Activated CD4-positive, alpha-beta T cell treated with anti-CD3 and anti-CD28 coated beads, Interleukin-2, amount 10 ng/mL, durations not matched to agents 7 days and 5 days (primary cell): ENCODE measurements at regions not wholly inside any gene's neighbourhood (a gene's known extent, or its start where the extent isn't known, plus 50 kb on each side); places are given as distances from the start of the nearest gene placed in this dataset.

Experiments
- CTCF ChIA-PET: fragments of 350-600 bp; sonication (Branson Sonifier 250); formaldehyde crosslinking; loops from one replicate; lab custom pipeline; 2021; ENCODE audit warnings: antibody characterized with exemption; lab: Charles Lee
- POLR2A ChIA-PET: fragments of 350-600 bp; sonication (Branson Sonifier 250); formaldehyde crosslinking; loops from one replicate; lab custom pipeline; 2021; ENCODE audit warnings: antibody characterized with exemption; lab: Charles Lee
- DNase-seq: peaks from one replicate; pipeline ENCODE4 v3.0.0-alpha.2; 2020
- H3K27ac Mint-ChIP-seq: one replicate; pipeline ENCODE4 v1.8.0; 2021; ENCODE audit warnings: mild to moderate bottlenecking, moderate library complexity, mixed read lengths
- H3K27me3 Mint-ChIP-seq: one replicate; pipeline ENCODE4 v1.8.0; 2021; ENCODE audit warnings: mixed read lengths
- H3K36me3 Mint-ChIP-seq: one replicate; pipeline ENCODE4 v1.8.0; 2021; ENCODE audit warnings: low read depth, mixed read lengths
- H3K4me1 Mint-ChIP-seq: one replicate; pipeline ENCODE4 v1.8.0; 2021; ENCODE audit warnings: mixed read lengths
- H3K4me3 Mint-ChIP-seq: one replicate; pipeline ENCODE4 v1.8.0; 2021; ENCODE audit warnings: mild to moderate bottlenecking, moderate library complexity, mixed read lengths
- H3K9me3 Mint-ChIP-seq: one replicate; pipeline ENCODE4 v1.8.0; 2021; ENCODE audit warnings: mixed read lengths

DNA sequence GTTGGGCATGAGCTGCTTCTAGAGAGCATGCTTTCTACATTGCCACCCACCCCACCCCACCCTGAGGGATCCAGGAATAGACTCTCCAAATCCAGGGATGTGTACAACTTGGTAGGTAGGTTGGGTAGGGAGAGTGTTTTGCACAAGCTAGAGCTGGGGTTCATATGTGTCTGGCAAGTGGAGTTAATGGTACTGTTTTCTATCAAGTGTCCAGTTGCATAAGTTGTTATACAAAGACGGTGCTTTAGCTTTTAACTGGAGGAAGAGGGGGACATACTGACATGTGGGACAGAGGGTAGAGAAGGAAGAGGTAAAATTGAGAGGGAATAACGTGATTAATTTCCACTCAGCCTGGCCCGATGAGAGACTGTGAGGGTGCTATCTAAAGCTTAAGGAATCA lies 51.0 kb upstream of the TNC start:
- ChIA-PET POLR2A (no interaction called here), CTCF (no interaction called here)
- DNase-seq = no peak
- H3K4me1 Mint-ChIP-seq = no peaks in the 10 kb centered on the region
- H3K36me3 Mint-ChIP-seq = no peaks in the 10 kb centered on the region
- H3K27ac Mint-ChIP-seq = no peak overlapping the region
- no peaks in the 10 kb centered on the region for H3K9me3 Mint-ChIP-seq
- peaks cover 15% of the 10 kb centered on the region for H3K27me3 Mint-ChIP-seq
- H3K4me3 Mint-ChIP-seq = no peak overlapping the region

- H3K27me3 Mint-ChIP-seq = peaks cover 12% of the 10 kb centered on the region
- POLR2A ChIA-PET = no interaction called here
- no peak overlapping the region for H3K27ac Mint-ChIP-seq
- no peaks in the 10 kb centered on the region for H3K36me3 Mint-ChIP-seq
- no peaks in the 10 kb centered on the region for H3K4me1 Mint-ChIP-seq
- no peaks in the 10 kb centered on the region for H3K9me3 Mint-ChIP-seq
- no peak overlapping the region for H3K4me3 Mint-ChIP-seq
- CTCF ChIA-PET = no interaction called here
- no peak for DNase-seq
Measured at GRCh38 chr9:115170358-115171073, 52.6 kb upstream of the TNC start.

DNA sequence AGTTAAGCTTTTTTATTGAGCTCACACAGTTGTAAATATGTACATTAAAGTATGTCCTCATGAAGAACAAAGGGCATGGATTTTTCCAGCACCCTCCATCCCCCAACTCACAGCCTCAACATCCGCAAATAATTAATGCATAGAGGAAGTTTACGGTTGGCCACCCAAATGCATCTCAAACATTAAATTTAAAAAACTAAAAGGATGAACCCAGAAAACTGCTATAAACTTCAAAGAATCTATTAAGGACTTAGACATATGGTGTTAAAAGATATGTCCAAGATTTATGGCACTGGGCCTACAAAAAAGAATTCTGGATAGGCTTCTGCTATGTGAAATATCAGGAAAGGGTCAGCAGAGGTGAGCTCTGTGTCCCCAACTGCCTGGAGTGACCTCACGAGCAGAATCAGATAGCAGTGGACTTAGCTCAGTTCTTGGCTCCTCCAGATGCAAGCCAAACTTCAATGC lies 54.0 kb upstream of the TNC start:
- POLR2A ChIA-PET = no interaction called here
- peaks cover 12% of the 10 kb centered on the region for H3K27me3 Mint-ChIP-seq
- no peak overlapping the region for H3K4me3 Mint-ChIP-seq
- CTCF ChIA-PET = interaction anchor here (0.7 kb wide), 1 partner anchor 770 kb away, joined by 4 read pairs; no protein-coding TSS in a partner anchor
- no peak for DNase-seq
- no peak overlapping the region for H3K27ac Mint-ChIP-seq
- H3K4me1 Mint-ChIP-seq = no peaks in the 10 kb centered on the region
- H3K36me3 Mint-ChIP-seq = no peaks in the 10 kb centered on the region
- H3K9me3 Mint-ChIP-seq = no peaks in the 10 kb centered on the region

GRCh38 chr9:115182264-115182663 lies 64.3 kb upstream of the TNC start:
- Mint-ChIP-seq H3K4me3 (no peak overlapping the region), H3K36me3 (no peaks in the 10 kb centered on the region), H3K27me3 (peaks cover 9% of the 10 kb centered on the region), H3K4me1 (no peaks in the 10 kb centered on the region), H3K9me3 (no peaks in the 10 kb centered on the region), H3K27ac (no peak overlapping the region)
- POLR2A ChIA-PET = no interaction called here
- no peak for DNase-seq
- CTCF ChIA-PET = interaction anchor here (0.9 kb wide), 1 partner anchor 15 kb away, joined by 3 read pairs; no protein-coding TSS in a partner anchor

DNA sequence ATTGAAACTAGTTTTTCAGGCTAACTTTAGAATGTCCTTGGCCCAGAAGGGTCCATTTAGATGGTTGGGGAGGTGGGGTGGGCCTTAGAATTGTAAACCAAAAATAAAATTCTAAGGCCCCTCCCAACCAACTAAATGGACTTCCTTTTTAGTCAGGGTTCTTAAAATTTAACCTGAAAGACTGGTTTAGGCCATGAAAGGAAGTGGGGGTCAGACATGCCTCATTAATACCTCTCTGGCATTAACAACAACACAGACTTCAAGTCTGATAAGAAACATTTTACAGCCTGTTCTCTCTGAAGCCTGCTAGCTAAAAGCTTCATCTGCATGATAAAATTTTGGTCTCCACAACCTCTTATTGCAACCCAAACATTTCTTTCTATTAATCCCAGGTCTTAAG lies 65.5 kb upstream of the TNC start:
- Mint-ChIP-seq H3K9me3 (no peaks in the 10 kb centered on the region), H3K4me3 (no peak overlapping the region), H3K36me3 (no peaks in the 10 kb centered on the region), H3K27ac (no peak overlapping the region), H3K4me1 (no peaks in the 10 kb centered on the region), H3K27me3 (peaks cover 11% of the 10 kb centered on the region)
- CTCF ChIA-PET = no interaction called here
- POLR2A ChIA-PET = no interaction called here
- no peak for DNase-seq

DNA sequence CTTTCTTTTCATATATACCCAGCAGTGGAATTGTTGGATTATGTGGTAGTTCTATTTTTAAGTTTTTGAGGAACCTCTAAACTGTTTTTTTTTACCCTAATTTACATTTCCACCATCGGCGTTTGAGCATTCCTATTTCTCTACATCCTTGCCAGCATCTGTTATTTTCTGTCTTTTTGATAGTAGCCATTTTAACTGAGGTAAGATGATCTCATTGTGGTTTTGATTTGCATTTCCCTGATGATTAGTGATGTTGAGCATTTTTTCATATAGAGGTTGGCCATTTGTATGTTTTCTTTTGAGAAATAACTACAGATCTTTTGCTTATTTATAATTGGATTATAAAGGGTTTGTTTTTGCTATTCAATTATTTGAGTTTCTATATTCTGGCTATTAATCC lies 71.7 kb upstream of the TNC start:
- POLR2A ChIA-PET = no interaction called here
- Mint-ChIP-seq H3K4me1 (no peaks in the 10 kb centered on the region), H3K9me3 (peaks cover 5% of the 10 kb centered on the region), H3K27ac (no peak overlapping the region), H3K36me3 (no peaks in the 10 kb centered on the region), H3K4me3 (no peak overlapping the region), H3K27me3 (peaks cover 30% of the 10 kb centered on the region)
- DNase-seq = no peak
- CTCF ChIA-PET = no interaction called here

- ChIA-PET POLR2A (no interaction called here), CTCF (interaction anchor here (1.2 kb wide), 1 partner anchor 783 kb away, joined by 4 read pairs; no protein-coding TSS in a partner anchor)
- peaks cover 31% of the 10 kb centered on the region for H3K27me3 Mint-ChIP-seq
- DNase-seq = no peak
- no peak overlapping the region for H3K27ac Mint-ChIP-seq
- peaks cover 5% of the 10 kb centered on the region for H3K9me3 Mint-ChIP-seq
- no peak overlapping the region for H3K4me3 Mint-ChIP-seq
- H3K36me3 Mint-ChIP-seq = no peaks in the 10 kb centered on the region
- H3K4me1 Mint-ChIP-seq = no peaks in the 10 kb centered on the region
Measured at GRCh38 chr9:115191667-115192066, 73.7 kb upstream of the TNC start.

GRCh38 chr9:115192280-115192679 lies 74.3 kb upstream of the TNC start:
- ChIA-PET POLR2A (no interaction called here), CTCF (no interaction called here)
- peaks cover 36% of the 10 kb centered on the region for H3K27me3 Mint-ChIP-seq
- H3K9me3 Mint-ChIP-seq = peaks cover 5% of the 10 kb centered on the region
- H3K27ac Mint-ChIP-seq = no peak overlapping the region
- H3K36me3 Mint-ChIP-seq = no peaks in the 10 kb centered on the region
- H3K4me1 Mint-ChIP-seq = no peaks in the 10 kb centered on the region
- H3K4me3 Mint-ChIP-seq = no peak overlapping the region
- no peak for DNase-seq

DNA sequence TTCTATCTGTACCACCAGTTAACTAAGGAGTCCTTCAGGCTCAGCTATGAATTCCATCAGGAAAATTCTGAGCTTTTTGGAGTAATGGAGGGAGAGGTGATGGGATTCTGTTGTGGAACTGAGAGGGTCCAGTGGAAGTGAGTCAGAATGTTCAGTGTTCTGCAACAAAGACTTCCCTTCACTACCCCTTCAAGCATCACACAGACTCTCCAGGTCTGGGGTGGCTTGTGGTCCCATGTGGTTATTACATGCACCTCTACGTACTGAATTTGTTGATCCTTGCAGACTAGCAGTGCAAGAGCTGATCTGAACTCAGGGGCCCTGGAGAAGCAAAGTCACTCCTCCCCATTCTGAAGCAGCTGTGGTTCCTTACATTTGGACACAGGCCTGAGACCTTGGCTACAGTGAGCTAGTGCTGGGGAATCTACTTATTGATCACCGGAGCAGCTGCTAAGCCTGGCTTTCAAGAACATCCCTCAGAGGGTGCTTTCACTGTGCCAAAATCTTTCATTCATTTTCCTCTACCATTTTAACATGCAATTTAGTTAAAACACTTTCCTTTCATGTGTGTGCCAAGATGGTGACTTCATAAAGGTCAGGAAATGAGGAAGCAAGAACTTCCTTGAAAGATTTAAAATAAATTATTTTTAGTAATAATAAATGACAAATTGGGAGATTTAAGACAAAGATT lies 75.0 kb upstream of the TNC start:
- Mint-ChIP-seq H3K9me3 (peaks cover 5% of the 10 kb centered on the region), H3K27me3 (peaks cover 38% of the 10 kb centered on the region), H3K27ac (no peak overlapping the region), H3K4me1 (no peaks in the 10 kb centered on the region), H3K36me3 (no peaks in the 10 kb centered on the region), H3K4me3 (no peak overlapping the region)
- DNase-seq = no peak
- POLR2A ChIA-PET = no interaction called here
- CTCF ChIA-PET = no interaction called here

- Mint-ChIP-seq H3K27me3 (peaks cover 39% of the 10 kb centered on the region), H3K4me3 (no peak overlapping the region), H3K9me3 (peaks cover 5% of the 10 kb centered on the region), H3K36me3 (no peaks in the 10 kb centered on the region), H3K4me1 (no peaks in the 10 kb centered on the region), H3K27ac (no peak overlapping the region)
- DNase-seq = no peak
- CTCF ChIA-PET = no interaction called here
- POLR2A ChIA-PET = no interaction called here
Measured at GRCh38 chr9:115193777-115194176, 75.8 kb upstream of the TNC start.

DNA sequence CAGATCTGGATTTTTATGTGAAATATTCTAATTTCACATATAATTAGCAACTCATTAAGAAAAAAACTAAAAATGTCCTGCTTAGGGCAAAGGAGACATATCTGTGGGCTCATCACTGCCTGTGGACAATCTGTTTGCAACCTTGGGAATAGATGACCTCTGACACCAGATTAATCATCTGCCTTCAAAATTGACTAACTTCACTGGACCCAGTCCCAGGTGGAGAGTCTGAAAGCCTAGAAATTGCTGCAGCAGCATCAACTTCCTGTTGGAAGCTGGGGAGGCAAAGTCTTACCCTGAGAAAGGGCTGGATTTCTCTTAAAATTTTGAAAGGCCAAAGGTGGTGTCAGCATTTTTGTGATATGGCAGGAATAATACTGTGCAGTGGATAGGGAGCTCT lies 76.3 kb upstream of the TNC start:
- Mint-ChIP-seq H3K36me3 (no peaks in the 10 kb centered on the region), H3K27ac (no peak overlapping the region), H3K4me1 (no peaks in the 10 kb centered on the region), H3K4me3 (no peak overlapping the region), H3K9me3 (peaks cover 5% of the 10 kb centered on the region), H3K27me3 (peaks cover 40% of the 10 kb centered on the region)
- CTCF ChIA-PET = no interaction called here
- DNase-seq = no peak
- POLR2A ChIA-PET = no interaction called here

DNA sequence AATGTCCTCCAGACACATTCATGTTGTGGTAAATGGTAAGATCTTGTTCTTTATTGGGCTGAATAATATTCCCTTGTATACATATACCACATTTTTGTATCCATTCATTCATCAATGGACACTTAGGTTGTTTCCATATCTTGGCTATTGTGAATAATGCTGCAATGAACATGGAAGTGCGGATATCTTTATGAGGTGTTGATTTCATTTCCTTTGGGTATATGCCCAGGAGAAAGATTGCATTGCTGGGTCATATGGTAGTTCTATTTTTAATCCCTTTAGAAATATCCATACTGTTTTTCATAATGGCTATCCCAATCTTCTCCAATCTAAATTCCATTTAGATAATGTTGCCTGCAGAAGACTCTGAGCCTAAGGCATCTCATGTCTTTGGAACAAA lies 78.0 kb upstream of the TNC start:
- no peaks in the 10 kb centered on the region for H3K4me1 Mint-ChIP-seq
- H3K36me3 Mint-ChIP-seq = no peaks in the 10 kb centered on the region
- H3K4me3 Mint-ChIP-seq = no peak overlapping the region
- POLR2A ChIA-PET = no interaction called here
- peaks cover 2% of the 10 kb centered on the region for H3K9me3 Mint-ChIP-seq
- H3K27ac Mint-ChIP-seq = no peak overlapping the region
- peaks cover 46% of the 10 kb centered on the region for H3K27me3 Mint-ChIP-seq
- no peak for DNase-seq
- CTCF ChIA-PET = no interaction called here

DNA sequence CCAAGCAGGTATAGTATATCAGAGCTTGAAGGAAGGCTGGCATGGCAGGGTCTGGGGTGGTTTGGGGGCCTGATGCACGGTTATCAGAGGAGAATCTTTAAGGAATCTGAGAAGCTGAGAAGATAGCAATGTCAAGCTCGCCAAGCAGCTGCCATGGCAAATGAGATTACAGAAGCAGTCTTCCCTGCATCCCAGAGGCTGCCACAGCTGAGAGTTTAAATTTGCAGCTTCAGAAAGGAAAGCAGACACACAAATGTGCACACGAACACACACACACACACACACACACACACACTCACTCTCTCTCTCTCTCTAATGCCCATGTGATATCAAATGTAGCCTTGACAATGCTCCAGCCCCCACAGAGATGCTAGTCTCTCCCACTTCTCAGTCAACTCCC lies 79.0 kb upstream of the TNC start:
- Mint-ChIP-seq H3K9me3 (no peaks in the 10 kb centered on the region), H3K27ac (no peak overlapping the region), H3K36me3 (no peaks in the 10 kb centered on the region), H3K4me1 (no peaks in the 10 kb centered on the region), H3K4me3 (no peak overlapping the region), H3K27me3 (peaks cover 50% of the 10 kb centered on the region)
- ChIA-PET CTCF (interaction anchor here (1.0 to 1.4 kb wide), 3 partner anchors 12 to 17 kb away, joined by 3 to 4 read pairs (median 3); no protein-coding TSS in a partner anchor), POLR2A (no interaction called here)
- no peak for DNase-seq
